HFF-Myc (cell line): ENCODE measurements at regions not wholly inside any gene's neighbourhood (a gene's known extent, or its start where the extent isn't known, plus 50 kb on each side); places are given as distances from the start of the nearest gene placed in this dataset.

Source experiments
- DNase-seq: peaks from one replicate; pipeline ENCODE4 v3.0.0-alpha.2; 2011; ENCODE audit warnings: low read depth; ENCODE audit errors: extremely low read depth
- H3K4me3 ChIP-seq: replicated peaks from 2 replicates; pipeline ENCODE4 v1.5.1; 2011; ENCODE audit warnings: low read depth, mild to moderate bottlenecking, control low read depth, low read length
- CTCF ChIP-seq: IDR thresholded peaks from 2 replicates; pipeline ENCODE4 v1.5.1; 2012; ENCODE audit warnings: mild to moderate bottlenecking, low read depth, low read length, control low read depth; ENCODE audit errors: missing control alignments

DNA sequence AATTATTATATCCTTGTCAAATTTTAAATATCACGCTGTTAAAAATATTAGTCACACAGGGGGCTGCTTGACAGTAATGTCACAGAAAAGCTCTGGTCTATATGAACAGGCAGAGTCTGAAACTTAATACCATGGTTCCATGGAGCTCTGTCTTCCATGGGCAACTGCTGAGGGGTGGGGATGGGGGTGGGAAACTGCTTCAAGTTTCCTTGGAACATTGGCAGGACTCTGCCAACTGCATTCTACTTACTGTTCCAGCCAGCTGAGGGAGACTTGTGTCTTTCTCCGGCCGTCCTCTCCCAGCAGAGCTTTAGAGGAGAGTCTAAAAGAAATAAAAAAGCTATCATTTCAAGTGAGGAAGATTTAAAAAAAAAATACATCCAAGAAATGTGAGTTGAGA, 348.7 kb downstream of the ZIC1 start:
- DNase-seq, result no peak
- H3K4me3 ChIP-seq, result no peak overlapping the region
- TF ChIP-seq CTCF, result no peak

- no peak for DNase-seq
- H3K4me3 ChIP-seq, result no peak overlapping the region
- TF ChIP-seq CTCF, result no peak
Observed at GRCh38 chr3:147758771-147759170, 349.6 kb downstream of the ZIC1 start.

GRCh38 chr3:147760085-147760484, 350.9 kb downstream of the ZIC1 start:
- no peak for DNase-seq
- TF ChIP-seq CTCF, result no peak
- H3K4me3 ChIP-seq, result no peak overlapping the region

GRCh38 chr3:147760941-147761340, 351.8 kb downstream of the ZIC1 start:
- DNase-seq, result no peak
- H3K4me3 ChIP-seq, result no peak overlapping the region
- no peak for TF ChIP-seq CTCF

DNA sequence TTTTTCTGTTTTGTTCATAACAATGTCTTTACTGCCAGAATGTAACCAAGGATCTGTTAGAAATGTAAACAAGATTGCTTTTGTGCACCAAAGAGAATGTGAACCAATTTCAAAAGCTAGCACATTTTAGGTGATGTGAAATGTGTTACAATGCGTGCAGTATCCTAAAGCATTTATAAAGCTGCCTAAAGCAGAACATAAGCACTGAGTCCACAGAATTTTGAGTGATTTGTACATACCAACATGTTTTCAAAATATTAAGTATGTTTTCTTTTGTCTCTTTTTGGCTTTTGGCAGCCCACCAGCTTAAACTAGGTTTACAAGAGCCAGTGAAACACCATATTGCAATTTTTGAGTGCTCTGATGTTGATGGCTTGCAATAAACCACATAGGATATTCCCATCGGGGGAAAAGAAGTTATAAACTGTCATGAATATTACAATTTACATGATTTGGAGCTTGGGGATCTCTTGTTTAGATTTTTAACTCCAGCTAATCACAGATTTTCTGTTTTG, 364.0 kb downstream of the ZIC1 start:
- no peak for TF ChIP-seq CTCF
- H3K4me3 ChIP-seq, result no peak overlapping the region
- DNase-seq, result no peak

- no peak for DNase-seq
- TF ChIP-seq CTCF, result no peak
- no peak overlapping the region for H3K4me3 ChIP-seq
Observed at GRCh38 chr3:147775411-147775810, 366.2 kb downstream of the ZIC1 start.

DNA sequence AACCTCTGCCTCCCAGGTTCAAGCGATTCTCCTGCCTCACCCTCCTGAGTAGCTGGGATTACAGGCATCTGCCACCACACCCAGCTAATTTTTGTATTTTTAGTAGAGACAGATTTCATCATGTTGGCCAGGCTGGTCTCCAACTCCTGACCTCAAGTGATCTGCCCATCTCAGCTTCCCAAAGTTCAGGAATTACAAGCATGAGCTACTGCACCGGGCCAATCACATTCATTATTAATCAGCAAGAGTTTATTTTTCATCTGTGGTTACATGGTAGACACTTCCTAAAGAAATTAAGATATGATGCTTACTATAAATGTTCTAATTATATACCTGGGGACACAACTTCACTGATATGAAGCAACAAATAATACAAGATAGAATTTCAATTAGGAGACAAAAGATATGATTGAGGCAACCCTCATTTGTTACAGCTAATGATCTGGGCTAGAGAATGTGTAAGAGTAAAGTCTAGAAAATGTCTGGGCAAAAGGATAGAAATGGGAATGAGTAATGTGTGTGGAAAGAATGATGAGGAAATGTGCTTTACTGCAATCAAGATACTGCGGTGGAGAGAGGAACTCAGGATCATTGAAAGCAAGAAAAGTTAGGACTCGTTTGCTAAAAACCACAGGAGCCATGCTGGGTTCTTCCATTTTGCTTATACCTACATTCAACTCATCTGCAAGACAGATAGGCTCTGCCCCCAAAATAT, 366.8 kb downstream of the ZIC1 start:
- TF ChIP-seq CTCF, result no peak
- no peak for DNase-seq
- no peak overlapping the region for H3K4me3 ChIP-seq
